H9 (cell line): ENCODE measurements at regions not wholly inside any gene's neighbourhood (a gene's known extent, or its start where the extent isn't known, plus 50 kb on each side); places are given as distances from the start of the nearest gene placed in this dataset.

Experiments
- DNase-seq: peaks from one replicate; pipeline ENCODE4 v3.0.0-alpha.2; 2017
- H2AFZ ChIP-seq: one replicate; pipeline ENCODE4 v1.6.1; 2013; ENCODE audit warnings: mild to moderate bottlenecking, low read length, control low read depth, moderate library complexity
- H2AK5ac ChIP-seq: 2 replicates; pipeline ENCODE4 v1.6.1; 2013; ENCODE audit warnings: low read length, control low read depth, mixed read lengths; ENCODE audit not compliant: insufficient read length
- H2BK120ac ChIP-seq: one replicate; pipeline ENCODE4 v1.6.1; 2013; ENCODE audit warnings: low read depth, mild to moderate bottlenecking, low read length, control low read depth, inconsistent platforms; ENCODE audit not compliant: poor library complexity, severe bottlenecking
- H2BK12ac ChIP-seq: 2 replicates; pipeline ENCODE4 v1.6.1; 2013; ENCODE audit warnings: low read length, control low read depth, mixed read lengths, low read depth; ENCODE audit not compliant: insufficient read length
- H2BK15ac ChIP-seq: 2 replicates; pipeline ENCODE4 v1.6.1; 2013; ENCODE audit warnings: low read depth, low read length, control low read depth
- H2BK20ac ChIP-seq: one replicate; pipeline ENCODE4 v1.6.1; 2013; ENCODE audit warnings: low read depth, mild to moderate bottlenecking, low read length, control low read depth, inconsistent platforms; ENCODE audit not compliant: poor library complexity, severe bottlenecking
- H2BK5ac ChIP-seq: 2 replicates; pipeline ENCODE4 v1.6.1; 2013; ENCODE audit warnings: low read length, control low read depth, mixed read lengths; ENCODE audit not compliant: insufficient read length
- H3K14ac ChIP-seq: 2 replicates; pipeline ENCODE4 v1.6.1; 2013; ENCODE audit warnings: low read length, control low read depth; ENCODE audit not compliant: insufficient read depth
- H3K18ac ChIP-seq: 2 replicates; pipeline ENCODE4 v1.6.1; 2013; ENCODE audit warnings: low read depth, mild to moderate bottlenecking, mixed read lengths, low read length, control low read depth; ENCODE audit not compliant: insufficient read length
- H3K23ac ChIP-seq: 2 replicates; pipeline ENCODE4 v1.6.1; 2013; ENCODE audit warnings: low read length, control low read depth, mixed read lengths, low read depth; ENCODE audit not compliant: insufficient read length
- H3K23me2 ChIP-seq: 2 replicates; pipeline ENCODE4 v1.6.1; 2013; ENCODE audit warnings: low read depth, mild to moderate bottlenecking, mixed read lengths, low read length, control low read depth; ENCODE audit not compliant: insufficient read length, poor library complexity, severe bottlenecking
- H3K27ac ChIP-seq: 2 replicates; pipeline ENCODE4 v1.5.1; 2013; ENCODE audit warnings: low read length, control low read depth, mixed read lengths, low read depth; ENCODE audit not compliant: insufficient read length
- H3K27me3 ChIP-seq: 2 replicates; pipeline ENCODE4 v1.6.1; 2013; ENCODE audit warnings: low read length, control low read depth, inconsistent platforms; ENCODE audit not compliant: insufficient read depth
- H3K4ac ChIP-seq: 2 replicates; pipeline ENCODE4 v1.6.1; 2013; ENCODE audit warnings: low read depth, mild to moderate bottlenecking, control low read depth, inconsistent platforms, low read length, moderate library complexity
- H3K4me1 ChIP-seq: 2 replicates; pipeline ENCODE4 v1.6.1; 2013; ENCODE audit warnings: low read length, control low read depth, inconsistent platforms; ENCODE audit not compliant: insufficient read depth
- H3K4me2 ChIP-seq: 2 replicates; pipeline ENCODE4 v1.6.1; 2013; ENCODE audit warnings: low read length, control low read depth, mixed read lengths; ENCODE audit not compliant: insufficient read length, insufficient read depth
- H3K56ac ChIP-seq: 2 replicates; pipeline ENCODE4 v1.6.1; 2013; ENCODE audit warnings: low read depth, mild to moderate bottlenecking, mixed read lengths, low read length, control low read depth; ENCODE audit not compliant: insufficient read length
- H3K79me1 ChIP-seq: 2 replicates; pipeline ENCODE4 v1.6.1; 2013; ENCODE audit warnings: low read depth, mild to moderate bottlenecking, moderate library complexity, low read length, control low read depth, inconsistent platforms; ENCODE audit not compliant: insufficient read depth, poor library complexity, severe bottlenecking
- H3K79me2 ChIP-seq: 2 replicates; pipeline ENCODE4 v1.6.1; 2013; ENCODE audit warnings: low read length, control low read depth, inconsistent platforms; ENCODE audit not compliant: insufficient read depth
- H3K9ac ChIP-seq: 2 replicates; pipeline ENCODE4 v1.6.1; 2013; ENCODE audit warnings: low read length, control low read depth, mixed read lengths; ENCODE audit not compliant: insufficient read length; ENCODE audit errors: extremely low read depth
- H3K9me3 ChIP-seq: one replicate; pipeline ENCODE4 v1.6.1; 2013; ENCODE audit warnings: low read depth, low read length, inconsistent platforms; ENCODE audit not compliant: control insufficient read depth
- H3T11ph ChIP-seq: one replicate; pipeline ENCODE4 v1.6.1; 2013; ENCODE audit warnings: mild to moderate bottlenecking, low read length, control low read depth, inconsistent platforms
- H4K20me1 ChIP-seq: one replicate; pipeline ENCODE4 v1.6.1; 2013; ENCODE audit not compliant: control insufficient read depth, insufficient read length, insufficient read depth
- H4K5ac ChIP-seq: 2 replicates; pipeline ENCODE4 v1.6.1; 2013; ENCODE audit warnings: low read depth, mild to moderate bottlenecking, mixed read lengths, low read length, control low read depth; ENCODE audit not compliant: insufficient read length
- H4K8ac ChIP-seq: replicated peaks from 2 replicates; pipeline ENCODE4 v1.6.1; 2013; ENCODE audit warnings: low read length, control low read depth, mixed read lengths, low read depth; ENCODE audit not compliant: insufficient read length
- H4K91ac ChIP-seq: 2 replicates; pipeline ENCODE4 v1.6.1; 2013; ENCODE audit warnings: low read depth, mild to moderate bottlenecking, moderate library complexity, mixed read lengths, low read length, control low read depth; ENCODE audit not compliant: insufficient read length
- H3K27ac Mint-ChIP-seq, 3 experiments: 2 replicates in 2 of 3; 3 replicates in 1 of 3; pipeline ENCODE4 v1.8.0; 2020 to 2021; ENCODE audit warnings: mixed read lengths in 3 of 3, mild to moderate bottlenecking in 1 of 3, moderate library complexity in 1 of 3
- H3K27me3 Mint-ChIP-seq: 2 replicates; pipeline ENCODE4 v1.8.0; 2021; ENCODE audit warnings: low read depth, mild to moderate bottlenecking, moderate library complexity, mixed read lengths
- H3K36me3 Mint-ChIP-seq, 3 experiments: 2 replicates in 2 of 3; 3 replicates in 1 of 3; pipeline ENCODE4 v1.8.0; 2020 to 2021; ENCODE audit warnings: low read depth in 3 of 3, mixed read lengths in 3 of 3; ENCODE audit not compliant: insufficient read depth in 1 of 3
- H3K4me1 Mint-ChIP-seq, 2 experiments: 2 replicates each; pipeline ENCODE4 v1.8.0; 2020; ENCODE audit warnings: mixed read lengths in 2 of 2
- H3K4me3 Mint-ChIP-seq, 2 experiments: 2 replicates in 1 of 2; 3 replicates in 1 of 2; pipeline ENCODE4 v1.8.0; 2020 to 2021; ENCODE audit warnings: mild to moderate bottlenecking in 2 of 2, mixed read lengths in 2 of 2, moderate library complexity in 1 of 2
- H3K9me3 Mint-ChIP-seq, 2 experiments: 2 replicates in 1 of 2; 3 replicates in 1 of 2; pipeline ENCODE4 v1.8.0; 2020; ENCODE audit warnings: mild to moderate bottlenecking in 2 of 2, mixed read lengths in 2 of 2, moderate library complexity in 1 of 2
- CTCF ChIP-seq: fragments of 200-600 bp; sonication (generic); conservative IDR thresholded peaks from 3 replicates; pipeline ENCODE4 v1.8.0; 2021; ENCODE audit warnings: antibody characterized with exemption, mild to moderate bottlenecking
- WGBS: extraction: QIAGEN DNeasy Blood & Tissue Kit; methylation state at CpG from one replicate; pipeline ENCODE4 v1.1.7; 2013; ENCODE audit warnings: missing lambda C conversion rate, low lambda C conversion rate, mixed read lengths; ENCODE audit not compliant: insufficient read length; ENCODE audit errors: extremely low coverage; 5-methylcytosine and 5-hydroxymethylcytosine counted together

DNA sequence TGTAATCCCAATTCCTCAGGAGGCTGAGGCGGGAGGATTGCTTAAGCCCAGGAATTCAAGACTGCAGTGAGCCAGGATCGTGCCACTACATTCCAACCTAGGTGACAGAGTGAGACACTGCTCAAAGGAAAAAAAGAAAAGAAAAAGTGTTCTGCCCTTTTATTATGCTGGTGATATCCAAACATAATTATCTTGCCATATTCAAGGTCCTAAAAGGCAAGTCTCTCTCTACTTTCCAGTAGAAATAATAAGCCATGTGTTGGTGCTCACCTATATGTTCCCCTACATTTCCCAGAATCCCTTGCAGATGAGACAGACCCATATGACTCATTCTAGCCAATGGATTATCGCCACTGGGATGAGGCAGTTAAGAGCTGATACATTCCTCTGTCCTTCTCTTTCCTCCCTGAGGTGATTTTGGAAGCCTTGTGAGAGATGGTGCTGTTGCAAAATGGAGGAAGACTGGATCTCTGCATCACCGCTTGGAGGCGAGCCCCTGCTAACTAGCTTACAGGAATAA, 58.3 kb upstream of the MRI1 start:
- Histone ChIP-seq H3K4me1 (no peaks in the 10 kb centered on the region), H3K27me3 (no peaks in the 10 kb centered on the region), H3K79me2 (no peaks in the 10 kb centered on the region), H3K23me2 (no peaks in the 10 kb centered on the region), H2BK120ac (no peak overlapping the region), H3K9me3 (no peaks in the 10 kb centered on the region), H3K4me2 (no peak overlapping the region), H4K8ac (no peak overlapping the region), H3K4ac (no peak overlapping the region), H4K5ac (no peak overlapping the region), H3T11ph (no peak overlapping the region), H2BK12ac (no peak overlapping the region), H3K79me1 (no peaks in the 10 kb centered on the region), H3K23ac (no peak overlapping the region), H3K56ac (no peak overlapping the region), H2AK5ac (no peak overlapping the region), H4K20me1 (no peaks in the 10 kb centered on the region), H3K9ac (no peak overlapping the region), H2AFZ (no peak overlapping the region), H3K18ac (no peak overlapping the region), H3K27ac (no peak overlapping the region), H3K14ac (no peak overlapping the region), H2BK20ac (no peak overlapping the region), H2BK15ac (no peak overlapping the region), H4K91ac (no peak overlapping the region), H2BK5ac (no peak overlapping the region)
- no peak for DNase-seq
- H3K4me3 Mint-ChIP-seq: no peak overlapping the region
- peaks cover 13 to 22% of the 10 kb centered on the region in 2 experiments for H3K9me3 Mint-ChIP-seq
- H3K27ac Mint-ChIP-seq: no peak overlapping the region
- H3K27me3 Mint-ChIP-seq: peaks cover 7% of the 10 kb centered on the region
- no peak for TF ChIP-seq CTCF
- no peaks in the 10 kb centered on the region for H3K4me1 Mint-ChIP-seq
- WGBS: no CpG with 5 or more reads among the region's 5 CpGs
- no peaks in the 10 kb centered on the region; a peak in 2 of 7 replicates for H3K36me3 Mint-ChIP-seq
